Brain microvascular endothelial cell (primary cell): ENCODE measurements at regions not wholly inside any gene's neighbourhood (a gene's known extent, or its start where the extent isn't known, plus 50 kb on each side); places are given as distances from the start of the nearest gene placed in this dataset.

ENCODE experiments used
- DNase-seq: peaks from one replicate; pipeline ENCODE4 v3.0.0-alpha.2; 2020
- H3K27ac ChIP-seq: fragments of 250-450 bp; sonication (Bioruptor Pico); 2 replicates; pipeline ENCODE4 v1.5.1; 2020; ENCODE audit warnings: mild to moderate bottlenecking, moderate library complexity
- H3K27me3 ChIP-seq: fragments of 250-450 bp; sonication (Bioruptor Pico); replicated peaks from 2 replicates; pipeline ENCODE4 v1.5.1; 2020; ENCODE audit warnings: mild to moderate bottlenecking
- H3K36me3 ChIP-seq: fragments of 250-450 bp; sonication (Bioruptor Pico); replicated peaks from 2 replicates; pipeline ENCODE4 v1.5.1; 2020; ENCODE audit warnings: mild to moderate bottlenecking
- H3K4me3 ChIP-seq: 2 replicates; pipeline ENCODE4 v1.5.1; 2011; ENCODE audit warnings: low read depth, mild to moderate bottlenecking, control low read depth, low read length, moderate library complexity
- CTCF ChIP-seq: IDR thresholded peaks from 2 replicates; pipeline ENCODE4 v1.5.1; 2011; ENCODE audit warnings: low read depth, mild to moderate bottlenecking, moderate library complexity, low read length, control low read depth, inconsistent platforms; ENCODE audit errors: missing control alignments
- in situ Hi-C: cut with HindIII; loops from 2 replicates; pipeline ENCODE4 v1.10.0; 2017; ENCODE audit warnings: low sequenced_read_pairs, low pct_ligation_motif_present

GRCh38 chr3:16667633-16668032 is 62.4 kb upstream of the DAZL start:
- DNase-seq = no peak
- no peak overlapping the region for H3K4me3 ChIP-seq
- H3K36me3 ChIP-seq = no peaks in the 10 kb centered on the region
- H3K27ac ChIP-seq = no peak overlapping the region
- no peak for TF ChIP-seq CTCF
- H3K27me3 ChIP-seq = no peaks in the 10 kb centered on the region
- in situ Hi-C loops = no loop called here

GRCh38 chr3:16668776-16669545 is 63.7 kb upstream of the DAZL start:
- DNase-seq = no peak
- no peak overlapping the region for H3K4me3 ChIP-seq
- TF ChIP-seq CTCF = no peak
- no peaks in the 10 kb centered on the region for H3K36me3 ChIP-seq
- in situ Hi-C loops = no loop called here
- H3K27ac ChIP-seq = no peak overlapping the region
- no peaks in the 10 kb centered on the region for H3K27me3 ChIP-seq

- in situ Hi-C loops = no loop called here
Measured at GRCh38 chr3:16670191-16670590, 65.0 kb upstream of the DAZL start.

GRCh38 chr3:16671690-16672089 is 66.5 kb upstream of the DAZL start:
- H3K36me3 ChIP-seq = no peaks in the 10 kb centered on the region
- in situ Hi-C loops = no loop called here

More at GRCh38 chr3:16670191-16670590, 65.0 kb upstream of the DAZL start:
- no peak for DNase-seq
- Histone ChIP-seq H3K36me3 (no peaks in the 10 kb centered on the region), H3K27ac (no peak overlapping the region), H3K4me3 (no peak overlapping the region), H3K27me3 (no peaks in the 10 kb centered on the region)
- TF ChIP-seq CTCF = no peak

GRCh38 chr3:16673530-16673929 is 68.3 kb upstream of the DAZL start:
- no peak overlapping the region for H3K27ac ChIP-seq
- H3K4me3 ChIP-seq = no peak overlapping the region
- H3K36me3 ChIP-seq = no peaks in the 10 kb centered on the region
- in situ Hi-C loops = no loop called here
- no peaks in the 10 kb centered on the region for H3K27me3 ChIP-seq
- no peak for TF ChIP-seq CTCF
- DNase-seq = no peak

More at GRCh38 chr3:16671690-16672089, 66.5 kb upstream of the DAZL start:
- H3K27ac ChIP-seq = no peak overlapping the region
- H3K4me3 ChIP-seq = no peak overlapping the region
- TF ChIP-seq CTCF = no peak
- H3K27me3 ChIP-seq = no peaks in the 10 kb centered on the region
- no peak for DNase-seq

GRCh38 chr3:16675805-16676204 is 70.6 kb upstream of the DAZL start:
- no peak for TF ChIP-seq CTCF
- H3K4me3 ChIP-seq = no peak overlapping the region
- no peaks in the 10 kb centered on the region for H3K27me3 ChIP-seq
- H3K27ac ChIP-seq = no peak overlapping the region
- in situ Hi-C loops = no loop called here
- no peak for DNase-seq
- H3K36me3 ChIP-seq = no peaks in the 10 kb centered on the region
